Stimulated activated CD8-positive, alpha-beta memory T cell treated with anti-CD3 and anti-CD28 coated beads, Interleukin-7, amount 100 ng/mL, for 48 hours (primary cell): ENCODE measurements at regions not wholly inside any gene's neighbourhood (a gene's known extent, or its start where the extent isn't known, plus 50 kb on each side); places are given as distances from the start of the nearest gene placed in this dataset.

Source experiments
- DNase-seq, 2 donors: peaks; one replicate each; pipeline ENCODE4 v3.0.0-alpha.2; 2020; ENCODE audit warnings: low read depth in 1 of 2; ENCODE audit errors: extremely low read depth in 1 of 2

GRCh38 chr2:196344397-196344796, 173.0 kb upstream of the STK17B start:
- DNase-seq = no peak

DNA sequence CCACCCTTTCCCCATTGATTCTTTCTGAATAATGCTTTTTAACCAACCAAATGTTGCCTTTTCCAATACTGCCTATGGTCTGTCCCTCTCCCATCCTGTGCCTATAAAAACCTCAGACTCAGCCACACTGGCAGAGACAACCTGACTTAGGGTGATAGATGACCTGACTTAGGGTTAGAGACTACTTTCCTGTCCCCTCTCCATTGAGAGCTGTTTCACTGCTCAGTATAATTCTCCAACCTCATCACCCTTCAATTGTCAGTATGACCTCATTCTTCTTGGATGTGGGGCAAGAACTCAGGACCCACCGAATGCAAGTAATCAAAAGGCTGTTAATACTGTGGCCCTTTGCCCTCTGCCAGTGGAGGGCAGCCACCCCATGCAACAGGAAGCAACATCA, 182.3 kb upstream of the STK17B start:
- DNase-seq = no peak

DNA sequence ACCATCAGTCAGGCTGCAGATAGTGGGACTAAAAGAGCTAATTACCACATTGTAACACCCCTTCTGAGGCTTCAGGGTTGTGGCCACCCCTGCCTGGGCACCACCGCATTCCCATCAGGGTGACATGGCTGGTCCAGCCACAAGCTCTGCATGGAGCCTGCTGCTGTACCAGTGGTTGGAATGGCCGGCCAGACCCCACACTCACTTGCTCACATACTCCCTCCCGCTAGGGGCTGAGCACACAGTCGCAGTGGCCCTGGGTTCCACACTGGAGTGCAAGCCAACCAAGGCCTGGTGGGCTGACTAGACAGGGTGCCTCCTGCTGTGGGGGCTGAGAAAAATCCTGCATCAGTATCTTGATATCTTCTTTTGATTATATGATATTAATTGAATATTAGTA, 182.8 kb upstream of the STK17B start:
- no peak for DNase-seq

- DNase-seq = no peak
These were observed 185.0 kb upstream of the STK17B start for GRCh38 chr2:196356332-196356731.

- DNase-seq = no peak
These were observed 189.3 kb upstream of the STK17B start for GRCh38 chr2:196360650-196361049.

DNA sequence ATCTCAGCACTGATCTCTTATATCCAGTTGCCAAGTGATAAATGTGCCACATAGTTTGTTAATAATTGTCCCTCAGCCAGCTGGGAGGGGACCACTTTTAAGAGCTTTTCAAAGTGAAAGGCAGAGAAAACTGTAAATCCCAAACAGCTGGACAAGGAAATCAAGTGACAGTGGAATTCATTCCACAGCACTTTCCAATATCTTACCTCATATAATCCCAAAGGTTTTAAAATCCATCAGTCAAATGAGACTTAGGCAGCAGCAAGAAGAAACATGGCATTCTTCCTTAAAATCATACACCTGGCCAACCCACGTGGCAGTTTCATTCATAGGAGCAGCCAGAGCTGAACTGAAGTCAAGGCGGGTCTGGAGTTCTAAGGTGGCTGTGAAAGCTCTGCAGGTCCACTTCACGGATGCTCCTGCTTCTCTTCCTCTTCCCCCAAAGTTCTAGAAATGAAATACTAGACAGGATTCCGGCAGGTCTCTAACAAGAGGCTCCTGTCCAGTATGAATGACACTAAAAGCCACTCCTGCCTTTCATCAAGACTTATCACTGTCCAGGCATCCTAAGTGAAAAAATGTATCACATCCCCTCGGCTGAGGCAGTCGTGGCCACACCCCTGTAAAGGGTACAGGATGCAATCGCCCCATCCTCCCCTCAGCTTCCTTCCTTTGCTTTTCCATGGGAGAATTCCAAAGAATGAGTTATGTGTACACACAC, 190.4 kb upstream of the STK17B start:
- no peak for DNase-seq

GRCh38 chr2:196362973-196363549, 191.7 kb upstream of the STK17B start:
- DNase-seq = no peak

DNA sequence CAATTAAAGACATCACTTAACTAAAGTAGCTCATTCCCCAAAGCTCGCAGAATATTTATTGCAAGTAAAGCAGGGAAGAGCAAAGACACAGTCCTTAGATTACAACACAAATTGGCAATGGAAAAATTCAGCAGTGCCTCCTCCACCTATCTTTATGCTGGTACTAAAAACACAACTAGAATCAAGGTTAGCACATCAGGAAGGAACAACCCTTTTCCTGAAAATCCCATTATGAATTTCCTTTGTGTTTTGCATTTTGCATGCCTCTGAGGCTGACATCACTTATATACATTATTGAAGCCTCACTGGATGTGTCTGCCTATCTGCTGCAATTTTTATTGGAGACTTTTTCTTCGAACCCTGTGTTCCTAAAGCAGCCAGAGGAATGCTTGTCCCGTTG, 193.8 kb upstream of the STK17B start:
- DNase-seq = no peak

GRCh38 chr2:196365923-196366322, 194.5 kb upstream of the STK17B start:
- DNase-seq = no peak

DNA sequence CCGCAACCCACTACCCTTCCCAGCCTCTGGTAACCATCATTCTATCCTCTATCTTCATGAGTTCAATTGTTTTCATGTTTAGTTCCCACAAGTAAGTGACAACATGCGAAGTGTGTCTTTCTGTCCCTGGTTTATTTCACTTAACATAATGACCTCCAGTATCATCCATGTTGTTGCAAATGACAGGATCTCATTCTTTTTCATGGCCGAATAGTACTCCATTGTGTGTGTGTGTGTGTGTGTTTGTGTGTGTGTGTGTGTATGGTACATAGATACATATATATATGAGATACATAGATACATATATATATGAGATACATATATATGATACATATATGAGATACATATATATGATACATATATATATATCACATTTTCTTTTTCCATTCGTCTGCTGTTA, 196.3 kb upstream of the STK17B start:
- no peak for DNase-seq

- DNase-seq = no peak
These were observed 197.3 kb upstream of the STK17B start for GRCh38 chr2:196368546-196369225.

DNA sequence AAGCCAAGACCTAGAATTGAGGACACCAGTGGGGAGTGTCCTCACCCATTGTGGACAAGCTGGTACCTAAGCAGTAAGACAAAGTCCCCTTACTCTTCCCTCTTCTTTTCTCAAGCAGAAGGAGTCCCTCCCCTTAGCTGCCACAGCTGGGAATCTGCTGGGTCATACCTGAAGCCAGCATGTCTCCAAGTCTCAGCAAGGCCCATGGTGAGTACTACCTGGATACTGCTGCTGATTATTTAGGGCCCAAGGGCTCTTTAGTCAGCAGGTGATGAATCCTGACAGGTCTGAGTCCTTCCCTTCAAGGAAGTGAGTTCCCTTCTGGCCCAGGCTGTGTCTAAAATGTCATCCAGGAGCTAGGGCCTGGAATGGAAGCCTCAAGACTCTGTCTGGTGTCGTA, 198.6 kb upstream of the STK17B start:
- DNase-seq = no peak

DNA sequence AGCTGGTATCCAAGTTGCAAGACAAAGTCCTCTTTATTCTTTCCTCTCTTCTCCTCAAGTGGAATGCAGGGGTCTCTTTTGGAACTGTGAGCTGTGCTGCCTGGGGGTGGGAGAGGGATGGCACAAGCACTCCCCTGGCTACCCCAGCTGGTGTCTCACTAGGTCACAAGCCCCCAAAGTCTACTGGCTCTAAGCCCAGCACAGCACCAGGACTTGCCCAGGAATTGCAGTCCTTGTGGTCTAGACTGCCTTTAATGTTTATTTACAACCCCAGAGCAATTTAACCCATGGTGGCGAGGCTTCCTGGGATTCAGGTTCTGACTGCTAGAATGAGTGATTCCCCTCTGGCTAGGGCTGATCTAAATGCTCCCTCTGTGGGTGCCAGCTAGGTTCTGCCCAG, 199.0 kb upstream of the STK17B start:
- no peak for DNase-seq

DNA sequence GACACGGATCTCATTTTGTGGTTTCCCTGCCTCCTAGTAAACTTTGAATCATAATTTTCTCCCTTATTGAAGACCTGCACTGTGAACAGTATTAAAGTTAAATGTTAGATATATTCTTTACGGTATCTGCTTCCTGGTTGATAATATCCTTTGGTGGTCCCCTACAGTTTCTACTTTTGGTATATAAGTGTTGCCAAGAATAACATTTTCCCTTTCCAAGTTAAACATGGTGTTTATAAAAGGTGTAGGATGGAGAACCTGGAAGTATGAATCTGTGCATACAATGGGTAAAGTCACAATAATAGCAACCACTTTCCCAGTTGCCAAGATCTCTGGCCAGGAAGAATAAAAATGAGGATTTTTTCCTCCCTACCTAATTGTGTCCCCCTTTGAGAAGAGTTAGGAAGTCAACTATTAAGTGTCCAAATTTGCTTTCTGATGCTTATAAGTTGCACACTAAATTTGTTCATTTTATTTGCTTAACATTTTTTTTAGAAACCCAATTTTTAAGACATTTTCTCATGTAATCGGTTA, 201.0 kb upstream of the STK17B start:
- no peak for DNase-seq

- DNase-seq = no peak
These were observed 201.7 kb upstream of the STK17B start for GRCh38 chr2:196372811-196373664.

GRCh38 chr2:196376984-196377877, 205.9 kb upstream of the STK17B start:
- peak in 1 of 2 donors; percentile 26 for DNase-seq

DNA sequence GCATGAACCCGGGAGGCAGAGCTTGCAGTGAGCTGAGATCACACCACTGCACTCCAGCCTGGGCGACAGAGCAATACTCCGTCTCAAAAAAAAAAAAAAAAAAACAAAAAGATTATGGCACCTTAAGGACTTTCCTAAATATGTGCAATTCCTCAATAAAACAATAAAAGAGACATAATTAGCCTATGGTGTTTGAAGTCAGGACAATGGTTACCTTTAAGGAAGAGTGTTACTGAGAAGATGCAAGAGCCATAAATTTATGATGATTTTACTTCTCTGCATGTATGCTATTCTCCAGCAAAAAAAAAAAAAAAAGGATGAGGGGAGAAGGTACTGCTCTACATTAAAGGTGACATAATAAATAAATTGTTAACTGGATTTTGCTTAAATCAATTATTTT, 208.2 kb upstream of the STK17B start:
- DNase-seq = no peak

- DNase-seq = no peak
These were observed 208.7 kb upstream of the STK17B start for GRCh38 chr2:196380098-196380497.

DNA sequence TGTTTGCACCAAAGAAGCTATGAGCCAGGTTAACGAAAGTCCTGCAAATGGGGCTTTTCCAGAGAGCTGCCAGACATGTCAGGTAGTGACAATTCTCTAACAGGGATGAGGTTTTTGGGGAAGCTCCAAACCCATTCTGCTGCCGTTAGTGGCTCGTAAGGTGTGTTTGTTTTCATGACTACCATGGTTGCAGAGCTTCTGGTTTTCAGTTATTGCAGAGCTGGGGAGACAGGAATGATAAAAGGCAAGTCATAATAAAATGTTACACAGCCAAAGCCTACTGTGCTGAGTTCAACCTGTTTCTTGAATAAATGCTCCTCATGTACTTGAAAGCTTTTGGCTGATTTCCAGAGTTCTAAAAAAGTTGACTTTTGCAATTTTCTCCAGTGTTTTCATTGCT, 209.2 kb upstream of the STK17B start:
- no peak for DNase-seq

DNA sequence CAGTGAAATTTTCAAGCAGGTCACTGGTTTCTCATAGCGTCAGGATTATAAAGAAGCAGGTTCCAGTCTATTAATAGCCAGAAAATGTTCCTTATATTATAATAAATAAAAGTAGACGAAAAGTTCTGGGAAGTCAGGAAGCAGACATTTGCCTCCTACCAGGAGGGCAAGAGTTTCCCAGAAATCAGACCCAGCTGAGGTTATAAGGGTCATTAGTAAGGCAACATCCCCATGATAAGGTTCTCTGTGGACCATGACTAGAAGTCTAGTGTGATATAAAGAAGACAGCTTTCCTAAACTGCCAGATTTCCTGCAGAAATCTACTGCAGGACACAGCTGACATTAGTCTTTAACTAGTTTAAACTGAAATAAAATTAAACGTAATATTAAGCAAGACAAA, 210.1 kb upstream of the STK17B start:
- DNase-seq = no peak
